SK-N-SH (cell line): ENCODE measurements at regions not wholly inside any gene's neighbourhood (a gene's known extent, or its start where the extent isn't known, plus 50 kb on each side); places are given as distances from the start of the nearest gene placed in this dataset.

Source experiments
- CTCF ChIP-seq: fragments of 200-600 bp; sonication (generic); IDR thresholded peaks from 2 replicates; pipeline ENCODE4 v1.6.1; 2017; ENCODE audit warnings: antibody characterized with exemption, mild to moderate bottlenecking, moderate library complexity
- EP300 ChIP-seq, 2 experiments: IDR thresholded peaks; 2 replicates each; pipeline versions ENCODE4 v1.4.0 to v1.6.1; 2012; ENCODE audit warnings: borderline replicate concordance in 1 of 2, low read depth in 1 of 2, low read length in 1 of 2
- GABPA ChIP-seq: IDR thresholded peaks from 2 replicates; pipeline ENCODE4 v1.4.0; 2012; ENCODE audit warnings: low read depth, mild to moderate bottlenecking
- JUND ChIP-seq: IDR thresholded peaks from 2 replicates; pipeline ENCODE4 v1.4.0; 2012
- MAX ChIP-seq: IDR thresholded peaks from 2 replicates; pipeline ENCODE4 v1.4.0; 2012; ENCODE audit warnings: low read depth
- MEF2A ChIP-seq: IDR thresholded peaks from 2 replicates; pipeline ENCODE4 v1.4.0; 2012; ENCODE audit warnings: low read depth, borderline replicate concordance
- RAD21 ChIP-seq: IDR thresholded peaks from 2 replicates; pipeline ENCODE4 v1.6.1; 2012; ENCODE audit warnings: mild to moderate bottlenecking, low read length
- REST ChIP-seq: IDR thresholded peaks from 2 replicates; pipeline ENCODE4 v1.6.1; 2012; ENCODE audit warnings: mild to moderate bottlenecking, low read depth, low read length, moderate library complexity
- RFX5 ChIP-seq: IDR thresholded peaks from 2 replicates; pipeline ENCODE4 v1.6.1; 2012; ENCODE audit warnings: mild to moderate bottlenecking, improper control_type of control experiment, low read length
- SMC3 ChIP-seq: IDR thresholded peaks from 2 replicates; pipeline ENCODE4 v1.6.1; 2012; ENCODE audit warnings: low read depth, low read length, improper control_type of control experiment

DNA sequence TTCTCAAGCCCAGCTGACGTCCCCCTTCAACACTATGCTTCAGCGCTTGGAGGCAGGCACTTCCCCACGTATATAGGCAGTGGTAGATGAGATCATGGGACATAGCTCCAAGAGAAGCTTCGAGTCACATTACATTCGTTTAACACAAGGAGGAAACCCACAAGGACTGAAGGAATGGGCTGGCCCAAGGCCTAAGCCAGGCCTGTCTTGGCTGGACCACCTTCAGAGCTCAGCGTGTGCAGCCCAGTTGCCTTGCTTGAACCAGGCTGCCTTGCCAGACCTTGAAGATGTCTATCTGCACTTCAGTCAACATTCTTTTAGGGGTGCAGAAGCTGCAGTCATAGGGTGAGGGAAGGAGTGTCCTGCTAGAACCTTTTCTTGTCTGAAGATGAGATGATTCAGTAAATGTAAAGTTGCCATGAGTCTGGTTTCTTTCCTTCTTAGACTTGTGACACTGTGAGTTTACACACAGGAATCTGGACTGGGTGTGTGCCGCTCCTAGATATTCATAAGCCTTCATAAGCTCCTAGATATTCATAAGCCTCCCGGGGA is 144.1 kb upstream of the RBPJ start:
- TF ChIP-seq RAD21 (no peak), CTCF (no peak), MAX (no peak), RFX5 (no peak), MEF2A (no peak), EP300 (IDR thresholded peaks at IDR 0.05; ENCODE audit: borderline replicate concordance in 1 of 2, low read depth in 1 of 2, low read length in 1 of 2) (no peak), JUND (no peak), REST (no peak), GABPA (no peak), SMC3 (no peak)
